ENCODE measurements at regions not wholly inside any gene's neighbourhood (a gene's known extent, or its start where the extent isn't known, plus 50 kb on each side); places are given as distances from the start of the nearest gene placed in this dataset.
"Not testable (repeated sequence)": the region's sequence is repeated elsewhere in the genome, so short reads cannot be mapped to it uniquely, and the experiment has no call there.

GRCh38 chr21:35183389-35183788 lies 134.3 kb upstream of the RUNX1 start:
- TF ChIP-seq, protein P1, sequence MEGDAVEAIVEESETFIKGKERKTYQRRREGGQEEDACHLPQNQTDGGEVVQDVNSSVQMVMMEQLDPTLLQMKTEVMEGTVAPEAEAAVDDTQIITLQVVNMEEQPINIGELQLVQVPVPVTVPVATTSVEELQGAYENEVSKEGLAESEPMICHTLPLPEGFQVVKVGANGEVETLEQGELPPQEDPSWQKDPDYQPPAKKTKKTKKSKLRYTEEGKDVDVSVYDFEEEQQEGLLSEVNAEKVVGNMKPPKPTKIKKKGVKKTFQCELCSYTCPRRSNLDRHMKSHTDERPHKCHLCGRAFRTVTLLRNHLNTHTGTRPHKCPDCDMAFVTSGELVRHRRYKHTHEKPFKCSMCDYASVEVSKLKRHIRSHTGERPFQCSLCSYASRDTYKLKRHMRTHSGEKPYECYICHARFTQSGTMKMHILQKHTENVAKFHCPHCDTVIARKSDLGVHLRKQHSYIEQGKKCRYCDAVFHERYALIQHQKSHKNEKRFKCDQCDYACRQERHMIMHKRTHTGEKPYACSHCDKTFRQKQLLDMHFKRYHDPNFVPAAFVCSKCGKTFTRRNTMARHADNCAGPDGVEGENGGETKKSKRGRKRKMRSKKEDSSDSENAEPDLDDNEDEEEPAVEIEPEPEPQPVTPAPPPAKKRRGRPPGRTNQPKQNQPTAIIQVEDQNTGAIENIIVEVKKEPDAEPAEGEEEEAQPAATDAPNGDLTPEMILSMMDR (conservative IDR thresholded peaks at IDR 0.05; ENCODE audit: low read length): not testable (repeated sequence)
- not testable (repeated sequence) for TF ChIP-seq EZH2phosphoT487 (IDR thresholded peaks at IDR 0.05; ENCODE audit: borderline replicate concordance)
